GM18502 (cell line): ENCODE measurements at regions not wholly inside any gene's neighbourhood (a gene's known extent, or its start where the extent isn't known, plus 50 kb on each side); places are given as distances from the start of the nearest gene placed in this dataset.
"Not testable (repeated sequence)": the region's sequence is repeated elsewhere in the genome, so short reads cannot be mapped to it uniquely, and the experiment has no call there.

Source experiments
- ATAC-seq: cut with Tn5 transposase; IDR thresholded peaks from one replicate; pipeline ENCODE4 v1.9.1; 2021; ENCODE audit warnings: mild to moderate bottlenecking; ENCODE audit not compliant: unreplicated experiment, poor library complexity

DNA sequence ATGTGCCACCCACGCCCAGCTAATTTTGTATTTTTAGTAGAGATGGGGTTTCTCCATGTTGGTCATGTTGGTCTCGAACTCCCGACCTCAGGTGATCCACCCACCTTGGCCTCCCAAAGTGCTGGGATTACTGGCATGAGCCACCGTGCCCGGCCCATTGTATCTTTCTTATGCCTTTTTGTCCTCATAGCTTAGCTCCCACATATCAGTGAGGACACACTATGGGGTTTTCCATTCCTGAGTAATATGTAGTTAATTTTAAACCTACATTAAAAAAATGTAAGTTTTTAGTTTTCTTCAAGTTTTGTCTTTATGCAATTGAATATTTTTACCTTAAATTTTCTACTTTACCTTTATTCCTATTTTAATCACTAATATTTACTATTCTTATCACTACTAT is 100.2 kb downstream of the SOCS6 start:
- ATAC-seq: not testable (repeated sequence)

DNA sequence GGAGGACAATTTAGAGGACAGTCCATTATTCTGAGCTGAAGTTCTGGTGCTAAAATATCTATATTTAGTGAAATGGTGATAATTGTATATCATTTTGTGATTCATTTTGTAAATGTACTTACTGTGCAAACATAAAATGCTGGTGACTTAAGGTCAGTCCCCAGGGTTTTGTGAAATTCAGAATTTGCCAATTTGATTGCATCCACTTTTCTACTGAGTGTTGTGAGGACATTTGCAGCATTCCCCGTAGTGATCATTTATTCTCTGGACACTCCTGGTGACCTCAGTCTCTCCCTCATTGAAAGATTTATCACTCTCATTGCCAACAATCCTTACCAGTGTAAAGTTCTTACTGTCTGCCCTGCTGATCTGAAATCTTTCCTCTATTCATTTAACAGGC is 98.2 kb downstream of the SOCS6 start:
- no peak for ATAC-seq

DNA sequence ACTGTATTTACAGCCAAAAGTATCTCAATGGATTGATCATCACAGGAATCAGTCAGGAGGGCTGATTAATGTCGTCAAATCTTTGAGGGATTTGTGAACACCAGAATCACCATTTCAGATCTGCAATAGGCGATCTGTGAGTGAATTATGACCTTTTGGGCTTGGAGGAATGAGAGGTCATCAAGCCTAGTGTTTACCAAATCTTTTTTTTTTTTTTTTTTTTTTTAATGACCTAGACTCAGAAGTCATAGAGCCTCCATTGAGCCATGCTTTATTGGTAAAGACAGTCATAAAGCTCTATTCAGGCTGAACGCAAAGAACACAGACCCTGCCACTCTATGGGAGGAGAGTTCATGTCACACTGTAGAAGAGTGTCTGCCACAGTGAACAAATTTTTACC is 97.7 kb downstream of the SOCS6 start:
- no peak for ATAC-seq

DNA sequence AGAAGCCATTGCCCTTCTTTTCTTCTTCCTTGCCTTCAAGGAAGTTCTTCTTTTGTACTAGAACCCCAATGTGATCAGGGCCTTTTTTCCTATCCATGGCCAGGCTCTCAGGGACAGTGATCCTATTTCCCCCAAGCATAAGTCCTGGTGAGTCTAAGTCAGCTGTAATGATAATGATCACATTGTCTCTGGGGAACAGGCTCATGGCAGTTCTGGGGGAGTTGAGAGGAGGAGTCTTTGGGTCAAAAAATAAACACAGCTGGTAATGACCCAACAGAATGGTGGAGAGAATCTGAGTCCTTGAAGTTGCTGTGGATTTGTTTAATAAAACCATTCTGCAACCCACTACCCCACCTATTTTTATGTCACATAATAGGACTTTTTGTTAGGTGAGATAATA is 96.6 kb downstream of the SOCS6 start:
- no peak for ATAC-seq

DNA sequence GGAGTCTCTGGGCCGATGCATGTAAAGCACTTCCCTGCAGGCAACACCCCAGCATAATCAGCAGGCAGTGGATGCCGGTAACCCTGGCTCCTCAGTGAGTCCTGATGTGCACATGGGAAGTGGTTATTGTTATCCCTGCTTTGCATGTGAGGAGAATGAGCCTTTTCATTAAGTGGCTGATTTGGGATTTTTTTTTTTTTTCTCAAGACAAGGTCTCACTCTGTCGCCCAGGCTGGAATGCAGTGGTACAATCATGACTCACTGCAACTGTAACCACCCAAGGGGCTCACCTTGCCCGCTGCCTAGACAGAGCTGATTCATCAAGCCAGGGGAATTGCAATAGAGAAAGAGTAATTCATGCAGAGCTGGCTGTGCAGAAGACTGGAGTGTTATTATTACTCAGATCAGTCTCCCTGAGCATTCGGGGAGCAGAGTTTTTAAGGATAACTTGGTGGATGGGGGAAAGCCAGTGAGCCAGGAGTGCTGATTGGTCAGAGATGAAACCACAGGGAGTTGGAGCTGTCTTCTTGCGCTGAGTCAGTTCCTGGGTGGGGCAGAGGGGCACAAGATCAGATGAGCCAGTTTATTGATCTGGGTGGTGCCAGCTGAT is 95.4 kb downstream of the SOCS6 start:
- no peak for ATAC-seq

DNA sequence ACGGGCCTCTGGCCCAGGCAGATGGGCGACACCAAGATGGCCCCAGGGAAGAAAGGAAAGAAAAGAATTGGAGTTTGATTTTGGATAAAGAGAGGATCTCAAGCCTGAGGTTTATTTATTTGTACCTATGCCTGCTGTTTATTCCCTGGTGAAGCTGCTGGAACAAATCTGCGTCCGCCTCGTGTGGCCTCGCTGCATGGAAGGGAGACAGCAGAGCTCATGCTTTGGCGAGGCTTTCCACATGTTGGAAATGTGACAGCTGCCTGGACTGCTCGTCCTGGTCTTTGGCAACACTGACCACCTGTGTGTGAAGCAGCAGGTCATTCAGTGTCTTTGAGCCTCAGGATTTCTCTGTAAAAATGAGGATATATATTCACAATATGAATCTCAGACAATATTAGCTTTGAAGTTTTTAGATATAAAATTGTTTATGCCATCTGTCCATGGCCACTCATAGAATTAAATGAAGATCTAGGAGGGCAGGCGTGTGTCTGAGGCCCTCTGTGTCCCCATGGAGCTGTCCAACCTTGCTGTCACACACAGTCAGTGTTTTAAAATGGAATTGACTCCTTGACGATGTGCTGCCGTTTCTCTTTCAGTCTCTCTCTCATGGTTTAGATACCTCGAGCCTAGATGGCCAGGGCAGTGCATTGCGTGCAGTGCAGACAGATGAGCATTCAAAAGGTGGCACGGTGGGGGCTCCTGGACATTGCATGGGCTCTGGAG is 94.3 kb downstream of the SOCS6 start:
- no peak for ATAC-seq

DNA sequence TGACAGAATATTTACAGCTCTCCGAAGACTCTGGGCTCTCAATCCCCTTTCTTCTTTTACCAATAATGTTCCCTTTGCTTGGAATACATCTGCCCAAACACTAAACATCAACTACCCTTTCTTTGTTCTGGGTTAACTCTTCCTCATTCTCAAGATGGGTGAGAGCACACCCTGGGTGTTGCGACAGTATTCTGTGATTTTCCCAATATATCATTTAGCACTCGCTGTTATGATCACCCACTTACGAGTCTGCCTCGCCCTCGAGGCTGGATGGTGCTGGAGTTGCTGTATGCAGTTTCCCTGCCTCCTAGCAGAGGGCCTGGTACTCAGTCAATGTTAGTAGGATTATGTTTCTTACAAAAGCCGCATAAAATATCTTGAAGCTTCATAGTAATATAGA is 93.2 kb downstream of the SOCS6 start:
- ATAC-seq: no peak

DNA sequence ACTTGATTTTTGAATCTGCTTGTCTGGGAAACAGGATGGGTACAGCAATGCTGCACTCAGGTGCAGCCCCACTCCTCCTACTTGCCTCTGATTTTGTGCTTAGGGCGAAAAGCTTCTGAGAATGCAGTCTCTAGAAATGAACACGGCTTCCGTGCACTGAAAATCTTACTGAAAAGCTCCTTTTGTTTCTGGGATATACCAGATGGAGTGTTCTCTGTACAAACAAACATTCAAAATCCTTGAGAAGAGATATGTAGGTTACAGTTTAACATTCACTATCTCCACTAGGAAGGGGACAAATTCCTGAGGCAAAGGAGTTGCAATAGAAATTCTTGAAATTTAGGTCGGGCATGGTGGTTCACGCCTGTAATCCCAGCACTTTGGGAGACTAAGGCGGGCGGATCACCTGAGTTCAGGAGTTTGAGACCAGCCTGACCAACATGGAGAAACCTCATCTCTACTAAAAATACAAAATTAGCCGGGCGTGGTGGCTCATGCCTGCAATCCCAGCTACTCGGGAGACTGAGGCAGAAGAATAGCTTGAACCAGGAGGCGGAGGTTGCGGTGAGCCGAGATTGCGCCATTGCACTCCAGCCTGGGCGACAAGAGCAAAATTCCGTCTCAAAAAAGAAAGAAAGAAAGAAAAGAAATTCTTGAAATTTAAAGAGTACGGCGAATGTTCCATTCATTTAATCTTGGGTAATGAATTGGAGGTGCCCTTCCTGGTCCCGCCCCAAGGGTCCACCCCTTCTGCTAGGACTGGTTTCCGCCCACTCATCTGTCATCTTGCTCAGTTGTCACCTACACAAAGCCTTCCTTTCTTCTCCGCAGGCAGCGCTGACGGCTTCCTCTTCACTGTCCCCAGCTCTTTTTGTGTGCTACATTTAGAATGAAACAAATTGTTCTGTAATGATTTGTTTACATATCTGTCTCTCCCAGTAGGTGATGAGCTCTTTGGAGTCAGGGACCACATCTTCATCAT is 92.4 kb downstream of the SOCS6 start:
- no peak for ATAC-seq
